CD8-positive, alpha-beta memory T cell (primary cell): ENCODE measurements at regions not wholly inside any gene's neighbourhood (a gene's known extent, or its start where the extent isn't known, plus 50 kb on each side); places are given as distances from the start of the nearest gene placed in this dataset.
A peak's percentile ranks its signal among the peaks of the same experiment; 100 is the strongest.

Experiments
- CTCF ChIA-PET: fragments of 350-600 bp; sonication (Branson Sonifier 250); formaldehyde crosslinking; loops from one replicate; lab custom pipeline; 2021; ENCODE audit warnings: antibody characterized with exemption; lab: Charles Lee
- POLR2A ChIA-PET: fragments of 350-600 bp; sonication (Branson Sonifier 250); formaldehyde crosslinking; loops from one replicate; lab custom pipeline; 2021; ENCODE audit warnings: antibody characterized with exemption; lab: Charles Lee
- DNase-seq, 5 donors: peaks; one replicate each; pipeline versions ENCODE4 v3.0.0 to v3.0.0-alpha.2; 2020 to 2022; ENCODE audit warnings: mixed read lengths in 1 of 5
- H3K27ac ChIP-seq: one replicate; pipeline ENCODE4 v1.7.0; 2013; ENCODE audit warnings: low read depth, mild to moderate bottlenecking, low read length, moderate library complexity
- H3K27me3 ChIP-seq: 2 replicates; pipeline ENCODE4 v1.7.0; 2013; ENCODE audit warnings: low read length, mild to moderate bottlenecking; ENCODE audit not compliant: insufficient read depth, poor library complexity, severe bottlenecking
- H3K36me3 ChIP-seq: 2 replicates; pipeline ENCODE4 v1.7.0; 2013; ENCODE audit warnings: mild to moderate bottlenecking, low read length, moderate library complexity; ENCODE audit not compliant: insufficient read depth
- H3K4me1 ChIP-seq: 2 replicates; pipeline ENCODE4 v1.7.0; 2013; ENCODE audit warnings: mild to moderate bottlenecking, low read length, moderate library complexity; ENCODE audit not compliant: insufficient read depth
- H3K4me3 ChIP-seq: 2 replicates; pipeline ENCODE4 v1.7.0; 2013; ENCODE audit warnings: mild to moderate bottlenecking, low read length
- H3K9me3 ChIP-seq: 2 replicates; pipeline ENCODE4 v1.7.0; 2013; ENCODE audit warnings: mild to moderate bottlenecking, low read length
- H3K27ac Mint-ChIP-seq, 8 donors: one replicate each; pipeline ENCODE4 v1.8.0; 2020 to 2021; ENCODE audit warnings: mixed read lengths in 8 of 8, mild to moderate bottlenecking in 6 of 8, inconsistent platforms in 3 of 8, moderate library complexity in 3 of 8
- H3K27me3 Mint-ChIP-seq, 2 donors: one replicate each; pipeline ENCODE4 v1.8.0; 2020 to 2021; ENCODE audit warnings: mixed read lengths in 2 of 2, mild to moderate bottlenecking in 1 of 2, moderate library complexity in 1 of 2
- H3K36me3 Mint-ChIP-seq, 3 donors: one replicate each; pipeline ENCODE4 v1.8.0; 2020 to 2021; ENCODE audit warnings: mixed read lengths in 3 of 3, inconsistent platforms in 1 of 3, mild to moderate bottlenecking in 1 of 3
- H3K4me1 Mint-ChIP-seq, 3 donors: one replicate each; pipeline ENCODE4 v1.8.0; 2020 to 2021; ENCODE audit warnings: mixed read lengths in 3 of 3, inconsistent platforms in 1 of 3, mild to moderate bottlenecking in 1 of 3
- H3K4me3 Mint-ChIP-seq, 7 donors: one replicate each; pipeline ENCODE4 v1.8.0; 2020 to 2021; ENCODE audit warnings: mixed read lengths in 7 of 7, mild to moderate bottlenecking in 6 of 7, moderate library complexity in 4 of 7, inconsistent platforms in 2 of 7
- H3K9me3 Mint-ChIP-seq, 5 donors: one replicate each; pipeline ENCODE4 v1.8.0; 2020 to 2022; ENCODE audit warnings: mixed read lengths in 5 of 5, mild to moderate bottlenecking in 3 of 5, moderate library complexity in 2 of 5, inconsistent platforms in 1 of 5

GRCh38 chr15:29361560-29361959, 91.9 kb upstream of the NSMCE3 start:
- H3K9me3 Mint-ChIP-seq: peaks cover 0 to 2% (median 0%) of the 10 kb centered on the region in 5 donors
- Histone ChIP-seq H3K27me3 (no peaks in the 10 kb centered on the region), H3K4me1 (no peaks in the 10 kb centered on the region), H3K4me3 (no peak overlapping the region), H3K36me3 (no peaks in the 10 kb centered on the region), H3K27ac (no peak overlapping the region), H3K9me3 (no peaks in the 10 kb centered on the region)
- H3K27ac Mint-ChIP-seq: no peak overlapping the region
- no peaks in the 10 kb centered on the region for H3K36me3 Mint-ChIP-seq
- DNase-seq: no peak
- H3K4me1 Mint-ChIP-seq: no peaks in the 10 kb centered on the region
- peaks cover 11 to 25% of the 10 kb centered on the region in 2 donors for H3K27me3 Mint-ChIP-seq
- ChIA-PET CTCF (no interaction called here), POLR2A (no interaction called here)
- H3K4me3 Mint-ChIP-seq: no peak overlapping the region

GRCh38 chr15:29360152-29360551, 90.5 kb upstream of the NSMCE3 start:
- no peak overlapping the region for H3K4me3 Mint-ChIP-seq
- no peak for DNase-seq
- Histone ChIP-seq H3K36me3 (no peaks in the 10 kb centered on the region), H3K4me3 (no peak overlapping the region), H3K4me1 (no peaks in the 10 kb centered on the region), H3K27me3 (no peaks in the 10 kb centered on the region), H3K27ac (no peak overlapping the region), H3K9me3 (no peaks in the 10 kb centered on the region)
- no peaks in the 10 kb centered on the region for H3K9me3 Mint-ChIP-seq
- ChIA-PET POLR2A (no interaction called here), CTCF (no interaction called here)
- peaks cover 3 to 28% of the 10 kb centered on the region in 2 donors for H3K27me3 Mint-ChIP-seq
- no peak overlapping the region for H3K27ac Mint-ChIP-seq
- H3K36me3 Mint-ChIP-seq: no peaks in the 10 kb centered on the region
- no peaks in the 10 kb centered on the region for H3K4me1 Mint-ChIP-seq

- no peak overlapping the region for H3K27ac Mint-ChIP-seq
- ChIA-PET POLR2A (no interaction called here), CTCF (no interaction called here)
- no peak overlapping the region for H3K4me3 ChIP-seq
- H3K9me3 Mint-ChIP-seq: no peaks in the 10 kb centered on the region
- H3K9me3 ChIP-seq: no peaks in the 10 kb centered on the region
- peaks cover 1 to 19% of the 10 kb centered on the region in 2 donors for H3K27me3 Mint-ChIP-seq
- H3K36me3 ChIP-seq: no peaks in the 10 kb centered on the region
- no peaks in the 10 kb centered on the region for H3K36me3 Mint-ChIP-seq
- no peaks in the 10 kb centered on the region for H3K4me1 Mint-ChIP-seq
- DNase-seq: no peak
- H3K27me3 ChIP-seq: no peaks in the 10 kb centered on the region
- no peaks in the 10 kb centered on the region for H3K4me1 ChIP-seq
- H3K4me3 Mint-ChIP-seq: no peak overlapping the region
- H3K27ac ChIP-seq: no peak overlapping the region
These were observed 87.2 kb upstream of the NSMCE3 start for GRCh38 chr15:29356786-29357185.

- Mint-ChIP-seq H3K27me3 (peaks cover 1 to 19% of the 10 kb centered on the region in 2 donors), H3K36me3 (no peaks in the 10 kb centered on the region), H3K4me1 (no peaks in the 10 kb centered on the region), H3K9me3 (no peaks in the 10 kb centered on the region), H3K27ac (no peak overlapping the region), H3K4me3 (no peak overlapping the region)
- Histone ChIP-seq H3K4me3 (no peak overlapping the region), H3K27ac (no peak overlapping the region), H3K4me1 (no peaks in the 10 kb centered on the region), H3K27me3 (no peaks in the 10 kb centered on the region), H3K36me3 (no peaks in the 10 kb centered on the region), H3K9me3 (no peaks in the 10 kb centered on the region)
- POLR2A ChIA-PET: no interaction called here
- CTCF ChIA-PET: no interaction called here
- DNase-seq: no peak
These were observed 85.9 kb upstream of the NSMCE3 start for GRCh38 chr15:29355477-29355876.

GRCh38 chr15:29352402-29352801, 82.8 kb upstream of the NSMCE3 start:
- DNase-seq: no peak
- peaks cover 2 to 28% of the 10 kb centered on the region in 2 donors for H3K27me3 Mint-ChIP-seq
- no peak overlapping the region for H3K27ac ChIP-seq
- no peaks in the 10 kb centered on the region for H3K27me3 ChIP-seq
- H3K9me3 ChIP-seq: no peaks in the 10 kb centered on the region
- no peaks in the 10 kb centered on the region for H3K36me3 ChIP-seq
- no peak overlapping the region for H3K4me3 Mint-ChIP-seq
- no peak overlapping the region for H3K4me3 ChIP-seq
- H3K9me3 Mint-ChIP-seq: no peaks in the 10 kb centered on the region
- ChIA-PET POLR2A (no interaction called here), CTCF (no interaction called here)
- H3K27ac Mint-ChIP-seq: no peak overlapping the region
- no peaks in the 10 kb centered on the region for H3K36me3 Mint-ChIP-seq
- no peaks in the 10 kb centered on the region for H3K4me1 ChIP-seq
- no peaks in the 10 kb centered on the region for H3K4me1 Mint-ChIP-seq

- Histone ChIP-seq H3K9me3 (no peaks in the 10 kb centered on the region), H3K36me3 (no peaks in the 10 kb centered on the region), H3K4me3 (no peak overlapping the region), H3K4me1 (no peaks in the 10 kb centered on the region), H3K27me3 (no peaks in the 10 kb centered on the region), H3K27ac (no peak overlapping the region)
- H3K4me3 Mint-ChIP-seq: no peak overlapping the region
- H3K27ac Mint-ChIP-seq: no peak overlapping the region
- ChIA-PET CTCF (no interaction called here), POLR2A (no interaction called here)
- no peak for DNase-seq
- peaks cover 6 to 11% of the 10 kb centered on the region in 2 donors for H3K27me3 Mint-ChIP-seq
- no peaks in the 10 kb centered on the region for H3K36me3 Mint-ChIP-seq
- H3K9me3 Mint-ChIP-seq: no peaks in the 10 kb centered on the region
- no peaks in the 10 kb centered on the region for H3K4me1 Mint-ChIP-seq
These were observed 79.6 kb upstream of the NSMCE3 start for GRCh38 chr15:29349196-29349595.

GRCh38 chr15:29348336-29348914, 78.8 kb upstream of the NSMCE3 start:
- Histone ChIP-seq H3K36me3 (no peaks in the 10 kb centered on the region), H3K9me3 (no peaks in the 10 kb centered on the region), H3K27ac (no peak overlapping the region), H3K27me3 (no peaks in the 10 kb centered on the region), H3K4me3 (no peak overlapping the region), H3K4me1 (no peaks in the 10 kb centered on the region)
- POLR2A ChIA-PET: no interaction called here
- DNase-seq: no peak
- Mint-ChIP-seq H3K9me3 (no peaks in the 10 kb centered on the region), H3K36me3 (no peaks in the 10 kb centered on the region), H3K4me1 (no peaks in the 10 kb centered on the region), H3K4me3 (no peak overlapping the region), H3K27ac (peak overlapping the region in 1 of 8 donors; percentile 84), H3K27me3 (peaks cover 6 to 8% of the 10 kb centered on the region in 2 donors)
- CTCF ChIA-PET: no interaction called here

- H3K4me1 ChIP-seq: no peaks in the 10 kb centered on the region
- H3K27ac ChIP-seq: no peak overlapping the region
- CTCF ChIA-PET: no interaction called here
- no peaks in the 10 kb centered on the region for H3K9me3 ChIP-seq
- Mint-ChIP-seq H3K9me3 (no peaks in the 10 kb centered on the region), H3K27me3 (peaks cover 6 to 8% of the 10 kb centered on the region in 2 donors), H3K27ac (no peak overlapping the region), H3K4me3 (no peak overlapping the region), H3K36me3 (no peaks in the 10 kb centered on the region), H3K4me1 (no peaks in the 10 kb centered on the region)
- DNase-seq: no peak
- POLR2A ChIA-PET: no interaction called here
- no peaks in the 10 kb centered on the region for H3K36me3 ChIP-seq
- H3K27me3 ChIP-seq: no peaks in the 10 kb centered on the region
- H3K4me3 ChIP-seq: no peak overlapping the region
These were observed 77.4 kb upstream of the NSMCE3 start for GRCh38 chr15:29346998-29347397.
